GM12878 (cell line): ENCODE measurements at regions not wholly inside any gene's neighbourhood (a gene's known extent, or its start where the extent isn't known, plus 50 kb on each side); places are given as distances from the start of the nearest gene placed in this dataset.

Source experiments
- CHD2 ChIP-seq: IDR thresholded peaks from 2 replicates; pipeline ENCODE4 v1.6.1; 2011; ENCODE audit warnings: low read depth, low read length, improper control_type of control experiment, borderline replicate concordance
- GABPA ChIP-seq: IDR thresholded peaks from 2 replicates; pipeline ENCODE4 v1.6.1; 2014; ENCODE audit warnings: antibody characterized with exemption, low read depth, mild to moderate bottlenecking, inconsistent platforms
- PKNOX1 ChIP-seq: fragments of 450-650 bp; IDR thresholded peaks from 2 replicates; pipeline ENCODE4 v1.6.1; 2016; ENCODE audit warnings: mild to moderate bottlenecking
- POLR2A ChIP-seq: IDR thresholded peaks from 2 replicates; pipeline ENCODE4 v1.6.1; 2011; ENCODE audit warnings: low read depth, mild to moderate bottlenecking, low read length
- RAD21 ChIP-seq: IDR thresholded peaks from 2 replicates; pipeline ENCODE4 v1.6.1; 2011; ENCODE audit warnings: mild to moderate bottlenecking, low read depth, low read length, moderate library complexity; ENCODE audit not compliant: insufficient read depth
- SMAD1 ChIP-seq: fragments of 450-650 bp; IDR thresholded peaks from 2 replicates; pipeline ENCODE4 v1.6.1; 2018; ENCODE audit warnings: mild to moderate bottlenecking, low read depth; ENCODE audit not compliant: partially characterized antibody
- STAT3 ChIP-seq: IDR thresholded peaks from 2 replicates; pipeline ENCODE4 v1.6.1; 2011; ENCODE audit warnings: low read depth, low read length, improper control_type of control experiment
- TF ChIP-seq, protein P1 (sequence below): fragments of 450-650 bp; IDR thresholded peaks from 2 replicates; pipeline ENCODE4 v1.6.1; 2016; ENCODE audit warnings: mild to moderate bottlenecking, moderate library complexity, borderline replicate concordance

- TF ChIP-seq, protein P1, sequence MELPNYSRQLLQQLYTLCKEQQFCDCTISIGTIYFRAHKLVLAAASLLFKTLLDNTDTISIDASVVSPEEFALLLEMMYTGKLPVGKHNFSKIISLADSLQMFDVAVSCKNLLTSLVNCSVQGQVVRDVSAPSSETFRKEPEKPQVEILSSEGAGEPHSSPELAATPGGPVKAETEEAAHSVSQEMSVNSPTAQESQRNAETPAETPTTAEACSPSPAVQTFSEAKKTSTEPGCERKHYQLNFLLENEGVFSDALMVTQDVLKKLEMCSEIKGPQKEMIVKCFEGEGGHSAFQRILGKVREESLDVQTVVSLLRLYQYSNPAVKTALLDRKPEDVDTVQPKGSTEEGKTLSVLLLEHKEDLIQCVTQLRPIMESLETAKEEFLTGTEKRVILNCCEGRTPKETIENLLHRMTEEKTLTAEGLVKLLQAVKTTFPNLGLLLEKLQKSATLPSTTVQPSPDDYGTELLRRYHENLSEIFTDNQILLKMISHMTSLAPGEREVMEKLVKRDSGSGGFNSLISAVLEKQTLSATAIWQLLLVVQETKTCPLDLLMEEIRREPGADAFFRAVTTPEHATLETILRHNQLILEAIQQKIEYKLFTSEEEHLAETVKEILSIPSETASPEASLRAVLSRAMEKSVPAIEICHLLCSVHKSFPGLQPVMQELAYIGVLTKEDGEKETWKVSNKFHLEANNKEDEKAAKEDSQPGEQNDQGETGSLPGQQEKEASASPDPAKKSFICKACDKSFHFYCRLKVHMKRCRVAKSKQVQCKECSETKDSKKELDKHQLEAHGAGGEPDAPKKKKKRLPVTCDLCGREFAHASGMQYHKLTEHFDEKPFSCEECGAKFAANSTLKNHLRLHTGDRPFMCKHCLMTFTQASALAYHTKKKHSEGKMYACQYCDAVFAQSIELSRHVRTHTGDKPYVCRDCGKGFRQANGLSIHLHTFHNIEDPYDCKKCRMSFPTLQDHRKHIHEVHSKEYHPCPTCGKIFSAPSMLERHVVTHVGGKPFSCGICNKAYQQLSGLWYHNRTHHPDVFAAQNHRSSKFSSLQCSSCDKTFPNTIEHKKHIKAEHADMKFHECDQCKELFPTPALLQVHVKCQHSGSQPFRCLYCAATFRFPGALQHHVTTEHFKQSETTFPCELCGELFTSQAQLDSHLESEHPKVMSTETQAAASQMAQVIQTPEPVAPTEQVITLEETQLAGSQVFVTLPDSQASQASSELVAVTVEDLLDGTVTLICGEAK = no peak
- TF ChIP-seq POLR2A (no peak), RAD21 (no peak), STAT3 (no peak), GABPA (no peak), CHD2 (no peak), SMAD1 (no peak), PKNOX1 (no peak)
Observed at GRCh38 chr6:82038631-82039030, 208.9 kb downstream of the IBTK start.
